ENCODE measurements at regions not wholly inside any gene's neighbourhood (a gene's known extent, or its start where the extent isn't known, plus 50 kb on each side); places are given as distances from the start of the nearest gene placed in this dataset.

DNA sequence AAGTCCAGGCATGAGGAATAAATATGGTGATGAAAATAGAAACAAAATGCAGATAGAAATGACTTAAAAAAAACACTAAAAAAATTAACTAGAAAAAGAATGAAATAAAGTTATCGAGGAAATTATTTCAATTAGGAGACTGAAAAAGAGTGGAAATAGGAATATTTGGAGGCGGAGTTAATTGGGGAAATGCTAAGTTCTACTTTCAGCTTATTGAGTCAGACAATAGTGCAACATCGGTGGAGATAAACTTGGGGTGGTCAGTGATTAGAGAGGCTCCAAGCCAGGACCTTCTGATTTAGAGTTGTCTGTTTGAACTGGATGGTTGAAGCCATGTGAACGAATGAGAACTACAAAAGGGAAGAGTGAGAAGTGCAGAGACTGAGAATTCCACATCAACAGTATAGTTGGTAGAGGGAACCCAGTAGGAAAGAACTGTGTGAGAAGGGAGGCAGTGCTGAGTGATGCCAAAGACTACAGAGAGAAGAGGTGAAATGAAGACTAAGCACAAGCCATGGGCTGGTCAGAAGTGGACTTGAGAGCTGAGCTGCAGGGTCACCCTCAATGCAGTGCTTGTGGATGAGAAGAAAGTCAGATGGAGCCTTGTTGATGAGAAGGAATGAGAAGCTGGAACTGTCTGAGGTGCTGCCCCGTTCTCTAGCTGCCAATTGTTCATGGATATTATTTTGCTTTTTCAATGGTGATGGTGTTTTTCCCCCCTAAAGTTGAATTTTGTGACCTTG lies 160.7 kb downstream of the ICE1 start:
- no peaks in the 10 kb centered on the region for H3K36me3 ChIP-seq
- no peaks in the 10 kb centered on the region for H3K4me1 ChIP-seq
- H3K27me3 ChIP-seq, result no peaks in the 10 kb centered on the region
- TF ChIP-seq, protein P1, sequence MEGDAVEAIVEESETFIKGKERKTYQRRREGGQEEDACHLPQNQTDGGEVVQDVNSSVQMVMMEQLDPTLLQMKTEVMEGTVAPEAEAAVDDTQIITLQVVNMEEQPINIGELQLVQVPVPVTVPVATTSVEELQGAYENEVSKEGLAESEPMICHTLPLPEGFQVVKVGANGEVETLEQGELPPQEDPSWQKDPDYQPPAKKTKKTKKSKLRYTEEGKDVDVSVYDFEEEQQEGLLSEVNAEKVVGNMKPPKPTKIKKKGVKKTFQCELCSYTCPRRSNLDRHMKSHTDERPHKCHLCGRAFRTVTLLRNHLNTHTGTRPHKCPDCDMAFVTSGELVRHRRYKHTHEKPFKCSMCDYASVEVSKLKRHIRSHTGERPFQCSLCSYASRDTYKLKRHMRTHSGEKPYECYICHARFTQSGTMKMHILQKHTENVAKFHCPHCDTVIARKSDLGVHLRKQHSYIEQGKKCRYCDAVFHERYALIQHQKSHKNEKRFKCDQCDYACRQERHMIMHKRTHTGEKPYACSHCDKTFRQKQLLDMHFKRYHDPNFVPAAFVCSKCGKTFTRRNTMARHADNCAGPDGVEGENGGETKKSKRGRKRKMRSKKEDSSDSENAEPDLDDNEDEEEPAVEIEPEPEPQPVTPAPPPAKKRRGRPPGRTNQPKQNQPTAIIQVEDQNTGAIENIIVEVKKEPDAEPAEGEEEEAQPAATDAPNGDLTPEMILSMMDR (IDR thresholded peaks at IDR 0.05), result no peak
- H3K9me3 ChIP-seq, result no peaks in the 10 kb centered on the region
- no peak overlapping the region for H3K27ac ChIP-seq
- no peak for DNase-seq (ENCODE audit: low spot score)
- no peak overlapping the region for H3K4me3 ChIP-seq

DNA sequence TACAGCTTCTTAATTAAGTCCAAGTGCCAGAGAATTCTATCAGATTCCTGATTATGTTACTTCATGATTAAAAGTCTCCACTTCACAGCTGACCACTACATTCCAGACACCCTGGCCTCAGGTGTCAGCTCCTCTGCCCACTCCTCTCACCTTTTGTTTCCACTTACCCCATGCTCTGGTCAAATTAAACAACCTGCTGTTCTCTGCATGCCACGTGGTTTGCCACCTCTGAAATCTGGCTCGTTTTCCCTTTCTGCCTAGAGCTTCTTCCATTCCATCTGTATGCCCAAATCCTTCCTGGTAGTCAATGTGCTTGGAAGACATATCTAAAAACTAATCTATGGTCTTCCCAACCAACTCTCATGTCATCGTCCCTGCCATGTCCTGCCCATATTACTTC lies 158.6 kb downstream of the ICE1 start:
- no peak overlapping the region for H3K4me3 ChIP-seq
- TF ChIP-seq, protein P1 (IDR thresholded peaks at IDR 0.05), result no peak
- no peaks in the 10 kb centered on the region for H3K36me3 ChIP-seq
- H3K27me3 ChIP-seq, result no peaks in the 10 kb centered on the region
- H3K9me3 ChIP-seq, result no peaks in the 10 kb centered on the region
- no peaks in the 10 kb centered on the region for H3K4me1 ChIP-seq
- no peak for DNase-seq (ENCODE audit: low spot score)
- no peak overlapping the region for H3K27ac ChIP-seq

DNA sequence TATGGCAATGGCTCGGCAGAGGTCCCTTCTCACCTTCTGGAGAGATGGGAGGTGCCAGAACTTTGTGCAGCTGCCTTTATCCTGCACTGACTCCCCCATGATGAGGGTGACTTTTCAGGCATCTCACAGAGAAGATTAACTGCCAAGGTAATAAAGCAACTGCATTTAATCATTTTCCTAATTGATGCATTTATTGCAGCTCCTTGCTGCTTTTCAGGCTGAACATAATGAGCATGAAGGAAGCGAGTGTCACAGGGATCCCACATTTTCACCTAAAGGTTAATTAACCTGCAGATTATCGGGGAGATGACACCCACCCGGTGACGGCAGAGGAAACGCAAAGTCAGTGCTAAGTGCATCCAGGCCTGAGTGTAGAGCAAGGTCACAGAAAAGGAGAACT lies 154.3 kb downstream of the ICE1 start:
- H3K27me3 ChIP-seq, result no peaks in the 10 kb centered on the region
- H3K27ac ChIP-seq, result no peak overlapping the region
- TF ChIP-seq, protein P1 (IDR thresholded peaks at IDR 0.05), result no peak
- DNase-seq (ENCODE audit: low spot score), result no peak
- H3K36me3 ChIP-seq, result no peaks in the 10 kb centered on the region
- H3K4me3 ChIP-seq, result no peak overlapping the region
- H3K9me3 ChIP-seq, result no peaks in the 10 kb centered on the region
- H3K4me1 ChIP-seq, result no peaks in the 10 kb centered on the region

DNA sequence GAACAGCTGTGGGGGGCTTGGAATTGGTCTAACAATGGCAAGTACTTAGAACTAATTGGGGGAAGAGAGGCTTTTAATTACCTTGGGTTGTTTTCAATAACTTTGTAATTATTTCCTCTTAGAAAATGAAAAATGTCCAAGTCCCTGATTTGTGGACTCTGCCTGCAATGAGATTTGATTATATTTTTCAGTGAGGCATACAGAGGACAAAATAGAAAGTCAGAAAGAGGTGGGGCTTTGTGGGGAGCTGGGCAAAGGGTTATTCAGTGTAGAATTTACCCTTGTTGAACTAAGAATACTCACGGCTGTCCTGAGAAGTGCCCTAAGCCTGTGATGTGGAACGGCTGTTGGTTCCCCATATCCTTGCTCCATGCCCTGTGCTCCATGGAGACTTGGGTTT lies 153.0 kb downstream of the ICE1 start:
- H3K36me3 ChIP-seq, result no peaks in the 10 kb centered on the region
- DNase-seq (ENCODE audit: low spot score), result no peak
- no peaks in the 10 kb centered on the region for H3K4me1 ChIP-seq
- TF ChIP-seq, protein P1 (IDR thresholded peaks at IDR 0.05), result no peak
- no peaks in the 10 kb centered on the region for H3K9me3 ChIP-seq
- H3K4me3 ChIP-seq, result no peak overlapping the region
- no peak overlapping the region for H3K27ac ChIP-seq
- no peaks in the 10 kb centered on the region for H3K27me3 ChIP-seq

DNA sequence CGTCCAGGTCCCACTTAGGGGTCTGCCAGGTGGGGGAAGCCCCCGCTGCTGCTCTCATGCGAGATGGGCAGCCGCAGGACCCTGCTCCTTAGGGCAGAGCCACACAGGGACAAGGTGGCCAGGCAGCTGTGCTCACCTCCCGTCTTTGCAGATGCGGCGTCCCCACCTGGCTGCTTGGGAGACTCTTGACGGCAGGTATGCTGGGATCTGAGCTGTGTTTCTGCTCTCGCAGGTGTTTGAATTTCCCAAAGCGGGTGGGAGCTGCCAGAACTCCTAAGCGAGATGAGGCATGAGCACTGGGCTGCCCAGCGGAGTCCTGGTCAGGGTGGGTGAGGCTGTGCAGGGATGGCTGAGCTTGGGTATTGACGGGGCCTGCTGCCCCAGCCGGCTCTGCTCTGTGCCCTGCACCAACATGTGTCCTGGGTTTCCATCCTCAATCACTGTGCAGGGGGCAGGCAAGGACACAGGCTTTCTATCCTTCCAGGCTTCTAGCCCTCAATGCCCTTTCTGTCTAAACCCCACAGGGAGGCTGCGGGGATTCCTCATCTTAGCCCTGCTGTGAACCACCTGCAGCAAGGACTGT lies 151.4 kb downstream of the ICE1 start:
- no peaks in the 10 kb centered on the region for H3K27me3 ChIP-seq
- TF ChIP-seq, protein P1 (IDR thresholded peaks at IDR 0.05), result no peak
- H3K27ac ChIP-seq, result peak overlapping the region in 1 of 2 donors; percentile 29
- DNase-seq (ENCODE audit: low spot score), result no peak
- no peak overlapping the region for H3K4me3 ChIP-seq
- no peaks in the 10 kb centered on the region for H3K9me3 ChIP-seq
- H3K4me1 ChIP-seq, result no peaks in the 10 kb centered on the region
- H3K36me3 ChIP-seq, result no peaks in the 10 kb centered on the region

Measured in right atrium auricular region (tissue), 2 donors.